ENCODE measurements at regions not wholly inside any gene's neighbourhood (a gene's known extent, or its start where the extent isn't known, plus 50 kb on each side); places are given as distances from the start of the nearest gene placed in this dataset.
"Not testable (repeated sequence)": the region's sequence is repeated elsewhere in the genome, so short reads cannot be mapped to it uniquely, and the experiment has no call there.

GRCh38 chr5:121106721-121107690 is 642.9 kb downstream of the PRR16 start:
- not testable (repeated sequence) for DNase-seq

- no peak for DNase-seq
Measured at GRCh38 chr5:121108725-121109124, 644.6 kb downstream of the PRR16 start.

GRCh38 chr5:121109817-121110216 is 645.7 kb downstream of the PRR16 start:
- DNase-seq: no peak

GRCh38 chr5:121121786-121122185 is 657.7 kb downstream of the PRR16 start:
- DNase-seq: no peak

GRCh38 chr5:121138495-121138907 is 674.4 kb downstream of the PRR16 start:
- no peak for DNase-seq

- DNase-seq: no peak
Measured at GRCh38 chr5:121138952-121139351, 674.9 kb downstream of the PRR16 start.

- peak in 1 of 2 experiments; percentile 4 for DNase-seq
Measured at GRCh38 chr5:121144764-121145163, 680.7 kb downstream of the PRR16 start.

- no peak for DNase-seq
Measured at GRCh38 chr5:121151534-121151933, 687.4 kb downstream of the PRR16 start.

GRCh38 chr5:121152411-121152810 is 688.3 kb downstream of the PRR16 start:
- no peak for DNase-seq

- no peak for DNase-seq
Measured at GRCh38 chr5:121156565-121156964, 692.5 kb downstream of the PRR16 start.

GRCh38 chr5:121158451-121158850 is 693.2 kb upstream of the FTMT start:
- DNase-seq: no peak

- no peak for DNase-seq
Measured at GRCh38 chr5:121160591-121160990, 691.1 kb upstream of the FTMT start.

- DNase-seq: no peak
Measured at GRCh38 chr5:121164632-121165031, 687.0 kb upstream of the FTMT start.

GRCh38 chr5:121171361-121171760 is 680.3 kb upstream of the FTMT start:
- no peak for DNase-seq

- no peak for DNase-seq
Measured at GRCh38 chr5:121171834-121172233, 679.8 kb upstream of the FTMT start.

- DNase-seq: no peak
Measured at GRCh38 chr5:121174351-121174750, 677.3 kb upstream of the FTMT start.

GRCh38 chr5:121175986-121176385 is 675.7 kb upstream of the FTMT start:
- DNase-seq: no peak

GRCh38 chr5:121182788-121183490 is 668.7 kb upstream of the FTMT start:
- DNase-seq: no peak

GRCh38 chr5:121188849-121189248 is 662.8 kb upstream of the FTMT start:
- no peak for DNase-seq

- DNase-seq: no peak
Measured at GRCh38 chr5:121189342-121190305, 662.1 kb upstream of the FTMT start.

GRCh38 chr5:121199216-121199999 is 652.3 kb upstream of the FTMT start:
- no peak for DNase-seq

GRCh38 chr5:121218086-121218485 is 633.6 kb upstream of the FTMT start:
- no peak for DNase-seq
